ENCODE measurements at regions not wholly inside any gene's neighbourhood (a gene's known extent, or its start where the extent isn't known, plus 50 kb on each side); places are given as distances from the start of the nearest gene placed in this dataset.

DNA sequence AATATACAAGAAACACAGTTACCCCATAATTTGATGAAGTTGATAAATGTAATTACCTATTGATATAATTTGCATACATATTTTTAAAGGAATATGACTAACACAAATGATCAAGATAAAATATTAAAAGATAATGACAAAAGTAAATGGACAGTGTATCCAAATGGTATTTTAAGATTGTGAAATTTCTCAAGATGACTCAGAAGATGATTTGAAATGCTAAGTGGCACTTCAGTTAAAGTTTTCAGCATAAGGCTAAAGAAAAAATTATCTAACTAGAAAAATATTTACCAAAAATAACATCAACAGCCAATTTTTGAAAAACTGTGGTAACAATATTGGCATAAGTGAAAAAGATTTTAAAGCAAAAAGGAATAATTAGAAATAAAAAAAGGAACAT is 248.4 kb upstream of the NDST4 start:
- H3K36me3 ChIP-seq = no peaks in the 10 kb centered on the region
- in situ Hi-C loops (cut with MboI; ENCODE audit: low pct_ligation_motif_present in 1 of 4, low pct_unique_long_range_greater_than_20kb in 1 of 4, low sequenced_read_pairs in 3 of 4) (no loop called here), intact Hi-C loops (cut with DNase I; ENCODE audit: low total_unique reads) (no loop called here)
- no peak overlapping the region for H3K27ac ChIP-seq
- no peaks in the 10 kb centered on the region for H3K27me3 ChIP-seq
- H3K4me1 ChIP-seq = no peaks in the 10 kb centered on the region
- no peak for DNase-seq
- peaks cover 0 to 2% of the 10 kb centered on the region in 2 donors for H3K9me3 ChIP-seq
- H3K4me3 ChIP-seq = no peak overlapping the region
- TF ChIP-seq POLR2AphosphoS5 (IDR thresholded peaks at IDR 0.05) (no peak), POLR2A (IDR thresholded peaks at IDR 0.05) (no peak), EP300 (IDR thresholded peaks at IDR 0.05; ENCODE audit: low read depth) (no peak)
- TF ChIP-seq, protein P1, sequence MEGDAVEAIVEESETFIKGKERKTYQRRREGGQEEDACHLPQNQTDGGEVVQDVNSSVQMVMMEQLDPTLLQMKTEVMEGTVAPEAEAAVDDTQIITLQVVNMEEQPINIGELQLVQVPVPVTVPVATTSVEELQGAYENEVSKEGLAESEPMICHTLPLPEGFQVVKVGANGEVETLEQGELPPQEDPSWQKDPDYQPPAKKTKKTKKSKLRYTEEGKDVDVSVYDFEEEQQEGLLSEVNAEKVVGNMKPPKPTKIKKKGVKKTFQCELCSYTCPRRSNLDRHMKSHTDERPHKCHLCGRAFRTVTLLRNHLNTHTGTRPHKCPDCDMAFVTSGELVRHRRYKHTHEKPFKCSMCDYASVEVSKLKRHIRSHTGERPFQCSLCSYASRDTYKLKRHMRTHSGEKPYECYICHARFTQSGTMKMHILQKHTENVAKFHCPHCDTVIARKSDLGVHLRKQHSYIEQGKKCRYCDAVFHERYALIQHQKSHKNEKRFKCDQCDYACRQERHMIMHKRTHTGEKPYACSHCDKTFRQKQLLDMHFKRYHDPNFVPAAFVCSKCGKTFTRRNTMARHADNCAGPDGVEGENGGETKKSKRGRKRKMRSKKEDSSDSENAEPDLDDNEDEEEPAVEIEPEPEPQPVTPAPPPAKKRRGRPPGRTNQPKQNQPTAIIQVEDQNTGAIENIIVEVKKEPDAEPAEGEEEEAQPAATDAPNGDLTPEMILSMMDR (IDR thresholded peaks at IDR 0.05) = no peak

DNA sequence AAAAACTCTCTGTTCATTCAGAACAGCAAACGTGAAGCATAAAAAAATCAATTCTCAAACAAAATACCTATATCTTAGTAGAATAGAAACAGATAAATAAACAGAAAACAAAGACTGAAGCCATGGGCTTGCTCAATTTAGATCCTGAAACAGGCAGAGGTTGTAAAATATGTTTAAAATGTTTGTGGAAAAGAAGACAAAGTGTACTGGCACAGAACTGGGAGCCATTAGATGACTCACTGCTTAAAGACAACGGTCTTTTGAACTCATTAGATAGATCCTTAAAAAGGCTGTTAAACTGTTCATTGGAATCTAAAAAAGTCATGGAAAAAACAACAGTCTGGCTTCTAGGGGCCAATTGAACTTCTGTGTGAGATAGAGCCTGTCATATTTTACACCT is 247.0 kb upstream of the NDST4 start:
- H3K4me3 ChIP-seq = no peak overlapping the region
- in situ Hi-C loops (cut with MboI; ENCODE audit: low pct_ligation_motif_present in 1 of 4, low pct_unique_long_range_greater_than_20kb in 1 of 4, low sequenced_read_pairs in 3 of 4) (no loop called here), intact Hi-C loops (cut with DNase I; ENCODE audit: low total_unique reads) (no loop called here)
- H3K27ac ChIP-seq = no peak overlapping the region
- H3K36me3 ChIP-seq = no peaks in the 10 kb centered on the region
- no peaks in the 10 kb centered on the region for H3K27me3 ChIP-seq
- no peak for DNase-seq
- H3K4me1 ChIP-seq = no peaks in the 10 kb centered on the region
- H3K9me3 ChIP-seq = peaks cover 0 to 2% of the 10 kb centered on the region in 2 donors
- 13 to 21% methylated on average over 2 of the region's 2 CpGs for WGBS, 2 donors (ENCODE audit: low coverage in 1 of 2)
- TF ChIP-seq EP300 (IDR thresholded peaks at IDR 0.05; ENCODE audit: low read depth) (no peak), POLR2AphosphoS5 (IDR thresholded peaks at IDR 0.05) (no peak), POLR2A (IDR thresholded peaks at IDR 0.05) (no peak)
- TF ChIP-seq, protein P1 (IDR thresholded peaks at IDR 0.05) = no peak

DNA sequence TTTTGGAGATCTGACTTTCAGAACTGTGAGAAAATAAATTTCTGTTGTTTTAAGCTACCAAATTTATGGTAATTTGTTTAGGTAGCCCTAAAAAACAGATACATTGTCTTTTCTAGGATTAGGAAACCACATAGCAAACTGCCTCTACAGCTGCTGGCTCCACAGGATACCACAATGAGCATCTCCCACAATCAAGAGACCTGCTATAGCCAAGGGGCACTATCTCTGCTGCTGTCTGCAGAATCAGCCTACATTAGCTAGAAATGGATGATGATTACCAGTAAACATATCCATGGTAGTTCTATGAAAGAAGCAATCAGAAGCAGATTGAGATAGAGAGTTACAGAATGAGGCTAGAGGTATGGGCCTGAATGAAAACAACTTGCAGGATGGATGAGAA is 244.4 kb upstream of the NDST4 start:
- H3K27me3 ChIP-seq = no peaks in the 10 kb centered on the region
- H3K9me3 ChIP-seq = peaks cover 2 to 8% of the 10 kb centered on the region in 2 donors
- no peak for TF ChIP-seq POLR2A (IDR thresholded peaks at IDR 0.05)
- no peak for TF ChIP-seq POLR2AphosphoS5 (IDR thresholded peaks at IDR 0.05)
- no peak for TF ChIP-seq EP300 (IDR thresholded peaks at IDR 0.05; ENCODE audit: low read depth)
- TF ChIP-seq, protein P1 (IDR thresholded peaks at IDR 0.05) = no peak
- intact Hi-C loops (cut with DNase I; ENCODE audit: low total_unique reads) (no loop called here), in situ Hi-C loops (cut with MboI; ENCODE audit: low pct_ligation_motif_present in 1 of 4, low pct_unique_long_range_greater_than_20kb in 1 of 4, low sequenced_read_pairs in 3 of 4) (no loop called here)
- H3K36me3 ChIP-seq = no peaks in the 10 kb centered on the region
- H3K27ac ChIP-seq = no peak overlapping the region
- DNase-seq = no peak
- no peak overlapping the region for H3K4me3 ChIP-seq
- H3K4me1 ChIP-seq = no peaks in the 10 kb centered on the region

DNA sequence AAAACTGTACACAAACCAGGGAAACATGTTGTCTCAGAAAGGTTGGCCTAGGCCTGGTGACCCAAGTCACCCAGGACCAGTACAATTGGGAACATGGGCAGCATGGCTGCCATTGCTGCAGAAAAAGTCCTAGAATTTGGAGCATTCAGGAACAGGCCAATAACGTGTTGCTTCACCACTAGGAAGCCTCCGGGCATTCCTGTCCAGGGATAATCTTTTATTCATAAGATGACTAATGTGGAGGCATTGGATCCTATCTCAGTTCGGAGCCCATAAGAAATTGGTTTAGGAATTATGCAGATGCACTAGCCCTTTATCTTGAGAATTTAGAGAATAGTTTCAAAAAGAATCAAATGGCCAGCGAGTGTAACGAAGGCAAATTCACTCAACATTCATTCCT is 242.8 kb upstream of the NDST4 start:
- intact Hi-C loops (cut with DNase I; ENCODE audit: low total_unique reads) (no loop called here), in situ Hi-C loops (cut with MboI; ENCODE audit: low pct_ligation_motif_present in 1 of 4, low pct_unique_long_range_greater_than_20kb in 1 of 4, low sequenced_read_pairs in 3 of 4) (no loop called here)
- Histone ChIP-seq H3K36me3 (no peaks in the 10 kb centered on the region), H3K27me3 (no peaks in the 10 kb centered on the region), H3K4me1 (no peaks in the 10 kb centered on the region), H3K27ac (no peak overlapping the region), H3K9me3 (peaks cover 2 to 8% of the 10 kb centered on the region in 2 donors), H3K4me3 (no peak overlapping the region)
- DNase-seq = no peak
- no peak for TF ChIP-seq EP300 (IDR thresholded peaks at IDR 0.05; ENCODE audit: low read depth)
- TF ChIP-seq, protein P1 (IDR thresholded peaks at IDR 0.05) = no peak
- no peak for TF ChIP-seq POLR2AphosphoS5 (IDR thresholded peaks at IDR 0.05)
- no peak for TF ChIP-seq POLR2A (IDR thresholded peaks at IDR 0.05)
- WGBS, 2 donors (ENCODE audit: low coverage in 1 of 2) = 82 to 88% methylated on average over 5 of the region's 5 CpGs

Data from transverse colon (tissue), 4 donors.